ENCODE measurements at regions not wholly inside any gene's neighbourhood (a gene's known extent, or its start where the extent isn't known, plus 50 kb on each side); places are given as distances from the start of the nearest gene placed in this dataset.

DNA sequence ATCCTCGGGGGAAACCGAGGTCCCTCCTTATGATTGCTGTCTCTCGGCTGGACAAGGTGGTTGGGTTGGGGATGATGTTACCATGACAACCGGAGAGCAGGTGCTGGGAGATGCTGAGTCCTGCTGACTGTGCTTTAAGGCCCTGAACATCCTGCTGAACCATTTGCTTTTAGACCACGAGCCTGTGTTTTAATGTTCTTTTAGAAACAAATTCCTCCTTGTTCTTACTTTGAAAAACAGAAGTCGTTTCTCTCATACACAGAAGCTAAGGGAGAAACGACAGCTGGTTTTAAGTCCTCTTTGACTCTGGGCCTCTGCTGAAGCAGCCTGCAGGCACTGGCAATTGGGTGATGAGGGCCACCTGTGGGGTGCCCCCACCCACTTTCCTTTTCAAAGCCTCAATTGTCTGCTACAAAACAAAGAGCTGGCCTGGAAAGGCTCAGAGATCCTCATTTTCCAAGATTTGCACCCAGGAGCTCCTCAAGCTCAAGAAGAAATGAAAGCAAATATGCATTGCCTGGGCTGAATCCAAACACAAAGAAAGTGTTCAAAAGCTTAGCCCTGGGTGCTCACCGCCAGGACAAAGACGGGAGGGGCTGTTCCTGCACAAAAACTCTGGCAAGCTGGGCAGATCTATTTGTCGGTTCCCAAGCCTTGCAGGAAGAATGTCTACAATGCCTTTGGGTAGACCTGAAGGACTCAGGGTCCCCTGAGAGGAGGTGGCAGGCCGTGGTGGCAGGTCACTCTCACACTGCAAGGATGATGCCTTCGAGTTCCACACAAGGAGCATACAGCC is 90.0 kb upstream of the CLMN start:
- DNase-seq, result no peak

- no peak for DNase-seq
These were observed 89.2 kb upstream of the CLMN start for GRCh38 chr14:95408731-95409476.

GRCh38 chr14:95407354-95407753 is 87.6 kb upstream of the CLMN start:
- no peak for DNase-seq

DNA sequence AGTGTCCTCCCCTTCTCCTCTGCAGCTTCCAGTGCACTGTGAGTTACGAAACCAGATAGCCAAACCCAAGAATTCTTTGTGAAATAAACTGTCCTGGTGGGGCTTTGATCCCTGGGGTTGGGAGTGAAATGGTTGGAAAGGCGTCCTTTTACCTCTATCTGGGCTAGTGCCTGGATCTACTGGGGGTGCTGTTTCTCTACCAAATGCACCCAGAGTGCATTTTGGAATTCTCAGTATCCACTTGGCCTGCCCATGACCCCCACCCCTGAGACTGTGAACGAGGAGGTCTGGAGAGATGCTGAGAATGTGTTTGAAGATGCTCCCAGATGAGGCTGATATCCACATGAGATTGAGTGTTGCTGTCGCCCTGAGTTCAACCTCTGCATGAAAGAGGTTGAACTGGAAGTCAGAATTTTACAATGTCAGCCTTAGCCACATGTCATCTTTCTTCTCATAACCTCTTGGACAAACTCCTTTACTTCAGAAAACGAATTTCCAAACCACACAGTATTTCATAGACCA is 87.1 kb upstream of the CLMN start:
- DNase-seq, result no peak

GRCh38 chr14:95404583-95404982 is 84.9 kb upstream of the CLMN start:
- DNase-seq, result no peak

- DNase-seq, result no peak
These were observed 82.9 kb upstream of the CLMN start for GRCh38 chr14:95402578-95402977.

DNA sequence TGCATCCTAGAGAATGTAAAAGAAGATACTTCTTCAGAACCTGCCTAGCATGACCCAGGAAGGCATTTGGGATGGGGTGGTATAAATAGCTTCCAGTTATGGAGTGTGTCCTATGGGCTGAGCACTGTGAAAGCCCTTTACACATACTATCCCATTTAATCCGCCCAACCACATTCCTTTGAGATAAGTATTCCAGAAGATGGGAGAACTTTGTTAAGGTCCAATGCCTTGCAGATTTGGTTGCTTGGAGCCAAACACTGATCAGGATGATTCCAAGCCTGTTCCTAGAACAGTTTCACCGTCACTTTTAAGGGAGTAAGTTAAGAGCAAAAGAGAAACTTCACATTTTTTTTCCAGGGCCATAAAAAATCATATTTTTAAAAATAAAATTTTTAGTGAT is 82.5 kb upstream of the CLMN start:
- no peak for DNase-seq

- no peak for DNase-seq
These were observed 79.2 kb upstream of the CLMN start for GRCh38 chr14:95398630-95399547.

- no peak for DNase-seq
These were observed 77.6 kb upstream of the CLMN start for GRCh38 chr14:95397325-95397724.

GRCh38 chr14:95396221-95396620 is 76.5 kb upstream of the CLMN start:
- no peak for DNase-seq

DNA sequence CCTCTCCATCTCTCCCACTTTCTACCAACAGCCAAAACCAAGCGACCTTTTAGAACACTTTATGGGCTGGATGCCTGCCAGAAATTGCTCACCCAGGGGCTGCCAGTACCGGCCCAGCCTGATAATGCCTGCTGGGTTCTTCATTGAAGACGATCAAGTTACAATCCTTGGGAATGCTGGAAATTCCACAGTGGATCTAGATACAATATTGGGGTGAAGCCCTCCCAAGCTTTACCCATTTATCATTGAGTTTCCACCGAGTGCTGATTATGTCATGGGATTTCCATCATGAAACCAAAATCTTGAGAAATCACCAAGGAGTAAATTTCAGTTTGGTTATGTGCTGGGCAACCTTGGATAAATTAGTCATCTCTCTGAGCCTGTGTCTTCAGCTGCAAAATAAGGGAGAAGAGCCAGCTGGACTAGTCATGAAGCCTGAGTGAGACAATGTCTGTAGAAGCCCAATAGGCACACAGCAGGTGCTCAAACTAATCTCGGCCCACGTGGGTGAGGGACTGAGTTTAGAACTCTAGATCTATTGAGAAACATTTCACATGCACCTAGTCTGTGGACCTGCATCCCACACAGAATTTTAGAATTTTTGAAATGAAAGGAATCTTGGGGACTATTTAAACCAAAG is 75.5 kb upstream of the CLMN start:
- no peak for DNase-seq

GRCh38 chr14:95394297-95395097 is 74.8 kb upstream of the CLMN start:
- DNase-seq, result no peak

- DNase-seq, result no peak
These were observed 73.1 kb upstream of the CLMN start for GRCh38 chr14:95392841-95393240.

DNA sequence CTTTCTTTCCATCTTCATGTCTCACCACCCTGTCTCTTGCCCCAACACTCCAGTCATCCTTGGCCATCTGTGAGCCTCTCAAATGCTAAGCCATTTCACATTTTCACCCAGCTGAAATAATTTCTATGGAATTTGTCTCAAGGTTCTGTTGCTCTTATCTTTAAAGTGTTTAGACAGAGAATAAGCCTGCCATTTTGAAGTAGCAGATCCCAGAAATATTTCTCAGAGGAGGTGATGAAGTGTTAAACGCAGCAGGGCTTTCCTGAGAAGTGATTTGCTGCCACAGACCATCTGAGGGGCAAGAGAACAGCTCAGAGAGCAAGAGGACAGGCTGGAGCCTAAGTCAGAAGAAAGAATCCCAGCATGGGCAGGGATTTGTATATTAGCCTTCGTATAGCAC is 71.6 kb upstream of the CLMN start:
- no peak for DNase-seq

DNA sequence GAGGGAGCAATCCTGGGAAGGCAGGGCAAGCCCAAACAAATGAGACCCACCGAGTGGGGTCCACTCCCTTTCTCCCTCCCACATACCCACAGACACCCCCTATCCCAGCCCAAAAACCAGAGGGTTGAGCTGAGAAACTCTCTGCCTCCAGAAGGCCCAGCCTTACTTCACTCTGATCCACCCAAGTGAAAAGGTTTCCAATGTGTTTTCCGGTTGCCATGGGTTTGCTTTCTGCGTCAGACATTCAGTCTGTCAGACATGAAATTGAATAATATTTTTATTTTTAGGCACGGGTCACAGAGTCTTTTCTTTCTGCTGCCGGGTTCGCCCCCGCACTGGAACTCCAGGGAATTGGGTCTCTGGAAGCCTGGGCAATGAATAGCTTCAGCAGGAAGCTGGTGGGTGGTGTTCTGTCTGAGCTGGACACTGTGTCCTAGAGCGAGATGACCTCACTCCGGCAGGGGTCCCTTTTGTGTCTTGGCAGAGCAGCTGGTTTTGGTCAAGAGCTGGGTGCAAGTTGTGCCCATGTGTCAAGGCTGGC is 69.8 kb upstream of the CLMN start:
- no peak for DNase-seq

GRCh38 chr14:95388699-95389098 is 69.0 kb upstream of the CLMN start:
- DNase-seq, result no peak

DNA sequence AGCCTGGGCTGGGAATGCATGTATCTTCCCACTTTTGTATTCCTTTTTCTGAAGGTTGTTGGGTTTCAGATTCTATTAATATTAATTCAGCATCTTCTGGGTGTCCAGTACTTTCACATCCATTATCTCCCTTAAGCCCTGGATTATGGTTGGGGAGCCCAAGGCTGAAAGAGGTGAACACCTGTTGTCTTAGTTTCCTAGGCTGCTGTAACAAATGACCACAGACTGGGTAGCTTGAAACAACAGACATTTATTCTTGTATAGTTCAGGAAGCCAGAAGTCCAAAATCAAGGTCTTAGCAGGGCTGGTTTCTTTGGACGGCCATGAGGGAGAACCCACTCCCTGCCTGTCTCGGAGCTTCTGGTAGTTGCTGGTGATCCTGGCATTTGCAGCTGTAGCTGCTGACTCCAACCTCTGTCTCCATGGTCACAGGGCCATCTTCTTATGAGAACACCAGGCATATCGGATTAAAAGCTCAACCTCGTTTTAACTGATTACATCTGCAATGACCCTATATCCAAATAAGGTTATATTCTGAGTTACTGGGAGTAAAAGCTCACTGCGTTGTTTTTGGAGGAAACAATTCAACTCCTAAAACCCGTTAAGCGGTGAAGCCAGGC is 68.2 kb upstream of the CLMN start:
- no peak for DNase-seq

GRCh38 chr14:95386536-95387095 is 66.9 kb upstream of the CLMN start:
- no peak for DNase-seq

DNA sequence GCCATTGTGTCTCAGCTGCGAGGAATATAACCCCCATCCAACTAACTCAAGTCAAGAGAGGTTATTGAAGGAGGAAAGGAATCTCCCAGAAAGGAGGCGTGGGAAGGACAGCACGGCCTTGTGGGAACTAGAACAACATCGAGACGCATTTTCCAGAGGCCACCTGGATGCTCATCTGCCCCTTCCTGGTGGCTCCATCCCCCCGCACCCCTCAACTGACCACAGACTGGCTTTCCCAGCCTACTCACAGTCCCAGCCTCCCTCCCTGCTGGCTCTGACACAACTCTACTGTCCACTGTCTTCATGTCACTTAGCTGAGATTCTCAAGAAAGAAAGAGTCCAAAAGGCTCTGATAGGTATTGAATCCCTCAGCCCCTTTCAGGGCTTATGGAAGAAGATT is 66.0 kb upstream of the CLMN start:
- no peak for DNase-seq

DNA sequence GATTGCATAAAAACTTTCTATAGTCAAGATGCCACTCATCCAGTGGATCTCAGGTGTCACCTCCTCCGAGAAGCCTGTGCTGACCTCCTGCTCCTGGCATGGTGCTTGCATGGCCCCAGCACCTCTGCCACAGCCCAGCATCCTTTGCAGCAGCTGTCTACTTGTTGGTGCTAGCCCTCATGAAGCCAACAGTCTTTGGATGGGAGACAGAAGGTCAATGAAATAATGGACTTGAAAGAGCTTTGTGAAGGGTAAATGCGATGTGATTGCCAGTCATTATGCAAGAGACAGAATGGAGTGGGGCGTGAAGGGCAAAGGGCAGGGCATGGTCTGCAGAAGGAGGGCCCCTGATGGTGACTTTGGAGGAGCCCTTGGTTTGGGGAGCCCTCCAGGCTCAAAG is 63.0 kb upstream of the CLMN start:
- no peak for DNase-seq

- no peak for DNase-seq
These were observed 62.0 kb upstream of the CLMN start for GRCh38 chr14:95381726-95382125.
